BE2C (cell line): ENCODE measurements at regions not wholly inside any gene's neighbourhood (a gene's known extent, or its start where the extent isn't known, plus 50 kb on each side); places are given as distances from the start of the nearest gene placed in this dataset.

Experiments used
- DNase-seq: peaks from one replicate; pipeline ENCODE4 v3.0.0-alpha.2; 2020
- H3K27me3 ChIP-seq: fragments of 250-450 bp; sonication (Bioruptor Pico); 2 replicates; pipeline ENCODE4 v1.5.1; 2020; ENCODE audit warnings: mild to moderate bottlenecking
- H3K36me3 ChIP-seq: fragments of 250-450 bp; sonication (Bioruptor Pico); 2 replicates; pipeline ENCODE4 v1.5.1; 2020; ENCODE audit warnings: mild to moderate bottlenecking
- H3K4me1 ChIP-seq: fragments of 250-450 bp; sonication (Bioruptor Pico); 2 replicates; pipeline ENCODE4 v1.5.1; 2020
- H3K4me3 ChIP-seq: 2 replicates; pipeline ENCODE4 v1.5.1; 2011; ENCODE audit warnings: low read depth, low read length
- H3K9me3 ChIP-seq: fragments of 250-450 bp; sonication (Bioruptor Pico); 2 replicates; pipeline ENCODE4 v1.5.1; 2020
- TF ChIP-seq, protein P1 (sequence below): IDR thresholded peaks from 2 replicates; pipeline ENCODE4 v1.5.1; 2012; ENCODE audit warnings: mild to moderate bottlenecking, low read depth, low read length

GRCh38 chr5:147179562-147180147 lies 55.2 kb upstream of the STK32A start:
- TF ChIP-seq, protein P1, sequence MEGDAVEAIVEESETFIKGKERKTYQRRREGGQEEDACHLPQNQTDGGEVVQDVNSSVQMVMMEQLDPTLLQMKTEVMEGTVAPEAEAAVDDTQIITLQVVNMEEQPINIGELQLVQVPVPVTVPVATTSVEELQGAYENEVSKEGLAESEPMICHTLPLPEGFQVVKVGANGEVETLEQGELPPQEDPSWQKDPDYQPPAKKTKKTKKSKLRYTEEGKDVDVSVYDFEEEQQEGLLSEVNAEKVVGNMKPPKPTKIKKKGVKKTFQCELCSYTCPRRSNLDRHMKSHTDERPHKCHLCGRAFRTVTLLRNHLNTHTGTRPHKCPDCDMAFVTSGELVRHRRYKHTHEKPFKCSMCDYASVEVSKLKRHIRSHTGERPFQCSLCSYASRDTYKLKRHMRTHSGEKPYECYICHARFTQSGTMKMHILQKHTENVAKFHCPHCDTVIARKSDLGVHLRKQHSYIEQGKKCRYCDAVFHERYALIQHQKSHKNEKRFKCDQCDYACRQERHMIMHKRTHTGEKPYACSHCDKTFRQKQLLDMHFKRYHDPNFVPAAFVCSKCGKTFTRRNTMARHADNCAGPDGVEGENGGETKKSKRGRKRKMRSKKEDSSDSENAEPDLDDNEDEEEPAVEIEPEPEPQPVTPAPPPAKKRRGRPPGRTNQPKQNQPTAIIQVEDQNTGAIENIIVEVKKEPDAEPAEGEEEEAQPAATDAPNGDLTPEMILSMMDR = no peak
- no peaks in the 10 kb centered on the region for H3K9me3 ChIP-seq
- DNase-seq = no peak
- H3K4me1 ChIP-seq = no peaks in the 10 kb centered on the region
- no peaks in the 10 kb centered on the region for H3K27me3 ChIP-seq
- no peaks in the 10 kb centered on the region for H3K36me3 ChIP-seq
- no peak overlapping the region for H3K4me3 ChIP-seq

- no peak for DNase-seq
- no peaks in the 10 kb centered on the region for H3K9me3 ChIP-seq
- H3K4me3 ChIP-seq = no peak overlapping the region
- H3K4me1 ChIP-seq = no peaks in the 10 kb centered on the region
- TF ChIP-seq, protein P1 = no peak
- no peaks in the 10 kb centered on the region for H3K27me3 ChIP-seq
- H3K36me3 ChIP-seq = no peaks in the 10 kb centered on the region
These were observed 54.1 kb upstream of the STK32A start for GRCh38 chr5:147180751-147181150.
